Thoracic aorta (tissue), 2 donors: ENCODE measurements at regions not wholly inside any gene's neighbourhood (a gene's known extent, or its start where the extent isn't known, plus 50 kb on each side); places are given as distances from the start of the nearest gene placed in this dataset.
"Not testable (repeated sequence)": the region's sequence is repeated elsewhere in the genome, so short reads cannot be mapped to it uniquely, and the experiment has no call there.

ENCODE experiments used
- ATAC-seq: fragments of 150-250 bp; one replicate; pipeline ENCODE4 v1.8.0; 2017; ENCODE audit warnings: low read depth; ENCODE audit not compliant: insufficient number of reproducible peaks, low FRiP score
- DNase-seq: peaks from one replicate; pipeline ENCODE4 v3.0.0-alpha.2; 2020; ENCODE audit warnings: low spot score
- H3K27ac ChIP-seq, 2 donors: fragments of 200-600 bp; sonication (generic); 1 replicate in 1 of 2; 2 replicates in 1 of 2; pipeline ENCODE4 v1.5.1; 2016; ENCODE audit warnings: mild to moderate bottlenecking in 2 of 2, moderate library complexity in 2 of 2
- H3K27me3 ChIP-seq: fragments of 200-600 bp; sonication (generic); replicated peaks from 2 replicates; pipeline ENCODE4 v1.6.0; 2016; ENCODE audit warnings: mild to moderate bottlenecking; ENCODE audit not compliant: insufficient read depth
- H3K36me3 ChIP-seq: fragments of 200-600 bp; sonication (generic); one replicate; pipeline ENCODE4 v1.5.1; 2016
- H3K4me1 ChIP-seq, 2 donors: fragments of 200-600 bp; sonication (generic); 1 replicate in 1 of 2; 2 replicates in 1 of 2; pipeline versions ENCODE4 v1.5.1 to v1.6.0; 2016; ENCODE audit warnings: low read depth in 2 of 2, mild to moderate bottlenecking in 1 of 2; ENCODE audit not compliant: control insufficient read depth in 1 of 2
- H3K4me3 ChIP-seq: fragments of 200-600 bp; sonication (generic); 2 replicates; pipeline ENCODE4 v1.5.1; 2016; ENCODE audit warnings: mild to moderate bottlenecking
- H3K9me3 ChIP-seq: fragments of 200-600 bp; sonication (generic); 2 replicates; pipeline ENCODE4 v1.5.1; 2016

DNA sequence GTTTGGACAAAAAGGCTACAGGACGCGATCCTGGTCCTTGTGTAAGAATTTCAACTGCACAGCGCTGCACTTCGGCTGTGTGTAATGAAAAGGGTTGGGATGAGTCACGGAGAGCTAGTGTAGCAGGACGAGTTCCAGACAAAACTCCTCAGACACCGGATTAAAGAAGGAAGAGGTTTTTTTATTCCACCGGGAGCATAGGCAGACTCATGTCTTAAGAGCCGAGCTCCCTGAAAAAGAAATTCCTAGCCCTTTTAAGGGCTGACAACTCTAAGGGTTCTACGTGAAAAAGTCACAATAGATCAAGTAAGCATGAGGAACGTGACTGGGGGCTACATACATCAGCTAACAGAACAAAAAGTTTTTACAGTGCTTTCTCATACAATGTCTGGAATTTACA is 54.8 kb upstream of the FAM90A1 start:
- H3K4me3 ChIP-seq, ATAC-seq, H3K27ac ChIP-seq, H3K4me1 ChIP-seq, H3K27me3 ChIP-seq, H3K36me3 ChIP-seq, H3K9me3 ChIP-seq, DNase-seq: not testable (repeated sequence)

DNA sequence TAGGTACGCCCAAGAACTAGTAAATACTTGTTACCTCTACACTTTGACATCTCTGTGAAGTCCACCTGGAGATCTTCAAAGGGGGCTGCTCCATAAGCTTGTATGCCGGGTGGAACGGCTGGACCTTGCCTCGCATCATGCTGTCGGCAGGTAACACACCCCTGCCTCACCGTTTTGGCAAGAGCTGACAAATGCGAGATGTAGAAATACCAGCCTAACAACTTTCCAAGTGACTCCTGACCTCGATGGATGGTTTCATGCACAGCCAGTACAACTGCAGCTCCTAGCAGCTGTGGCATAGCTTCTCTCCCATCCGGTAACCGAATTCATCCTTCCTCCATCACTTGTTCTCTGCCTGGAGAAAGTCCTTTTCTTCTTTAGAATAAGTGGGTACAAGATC is 58.3 kb upstream of the FAM90A1 start:
- H3K4me3 ChIP-seq, H3K9me3 ChIP-seq, H3K4me1 ChIP-seq, ATAC-seq, H3K27me3 ChIP-seq, DNase-seq, H3K27ac ChIP-seq, H3K36me3 ChIP-seq: not testable (repeated sequence)

DNA sequence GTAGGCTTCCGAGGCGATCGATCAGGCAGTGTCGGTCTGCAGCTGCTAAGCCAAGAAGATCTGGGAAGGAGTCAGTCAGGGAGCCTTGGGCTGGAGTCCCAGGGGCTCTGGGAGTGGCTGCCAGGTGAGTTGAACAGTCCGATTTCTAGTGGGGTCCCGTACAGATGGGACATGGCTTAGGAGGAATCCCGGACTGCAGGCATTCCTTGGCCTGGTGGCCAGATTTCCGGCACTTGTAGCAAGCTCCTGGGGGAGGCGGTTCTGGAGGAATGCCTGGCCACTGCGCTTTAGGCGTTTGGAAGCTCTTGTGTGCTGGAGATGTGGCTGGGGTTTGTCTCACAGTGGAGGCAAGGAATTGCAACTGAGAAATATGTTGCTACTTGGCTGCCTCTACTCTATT is 64.3 kb upstream of the FAM90A1 start:
- H3K9me3 ChIP-seq, ATAC-seq, H3K36me3 ChIP-seq, H3K27me3 ChIP-seq, H3K4me3 ChIP-seq, H3K4me1 ChIP-seq, DNase-seq, H3K27ac ChIP-seq: not testable (repeated sequence)

DNA sequence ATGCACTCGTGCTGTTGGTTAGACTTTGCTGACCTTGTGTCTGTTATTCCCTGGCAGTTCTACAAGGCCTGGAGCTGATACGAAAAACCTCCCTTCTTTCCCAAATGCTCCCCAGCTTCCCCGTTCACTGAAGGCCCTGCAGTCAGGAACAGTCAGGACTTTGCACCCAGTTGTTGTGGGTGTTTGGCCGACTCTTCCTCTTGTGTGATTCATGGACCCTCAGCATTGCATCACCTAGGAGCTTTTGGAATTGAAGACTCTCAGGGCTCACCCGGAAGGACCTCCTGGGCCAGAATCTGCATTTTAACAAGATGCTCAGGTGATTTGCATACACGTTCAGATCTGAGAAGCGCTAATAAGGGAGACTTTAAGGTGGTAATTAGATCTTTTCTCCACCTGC is 67.2 kb upstream of the FAM90A1 start:
- DNase-seq, H3K4me1 ChIP-seq, H3K27ac ChIP-seq, H3K36me3 ChIP-seq, ATAC-seq, H3K4me3 ChIP-seq, H3K9me3 ChIP-seq, H3K27me3 ChIP-seq: not testable (repeated sequence)

DNA sequence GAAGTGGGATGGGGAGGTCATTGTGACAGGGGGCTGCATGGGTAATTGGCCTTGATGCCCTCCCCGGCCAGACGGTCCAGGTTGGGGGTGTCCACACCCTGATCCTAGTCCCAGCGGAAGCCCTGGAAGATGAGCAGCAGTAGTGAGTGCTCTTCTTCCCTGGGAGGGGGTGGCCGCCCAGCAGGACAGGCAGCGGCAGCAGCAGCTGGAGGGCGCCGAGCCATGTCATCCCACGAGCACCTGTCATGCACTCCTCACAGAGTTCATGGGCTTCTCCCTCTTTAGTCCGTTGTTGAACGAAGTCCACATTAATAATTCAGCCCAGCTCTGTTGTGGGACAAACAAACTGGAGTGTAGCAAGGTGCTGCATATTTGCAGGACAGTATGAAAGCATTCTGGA is 81.2 kb upstream of the FAM90A1 start:
- H3K4me1 ChIP-seq, ATAC-seq: not testable (repeated sequence)

DNA sequence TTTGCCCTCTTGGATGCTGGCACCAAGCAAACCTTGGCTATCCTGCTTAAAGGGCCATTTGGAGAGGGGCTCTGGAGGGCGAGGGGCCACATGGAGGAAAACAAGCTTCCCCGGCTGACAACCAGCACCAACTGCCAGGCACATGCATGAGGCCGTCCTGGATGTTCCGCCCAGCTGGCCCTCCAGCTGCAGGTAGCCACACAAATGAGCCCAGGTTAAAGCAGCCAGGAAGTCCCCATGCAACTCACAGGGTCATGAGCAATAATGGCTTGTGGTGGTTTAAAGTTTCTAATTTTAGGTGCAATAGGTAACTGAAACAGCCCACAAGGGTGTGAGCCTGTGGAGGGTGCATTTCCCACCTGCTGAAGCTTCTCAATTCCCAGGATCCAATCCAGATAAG is 88.6 kb upstream of the FAM90A1 start:
- H3K27me3 ChIP-seq, ATAC-seq, DNase-seq, H3K4me3 ChIP-seq, H3K27ac ChIP-seq, H3K36me3 ChIP-seq, H3K4me1 ChIP-seq, H3K9me3 ChIP-seq: not testable (repeated sequence)

More for the DNA sequence above, 81.2 kb upstream of the FAM90A1 start:
- not testable (repeated sequence) for H3K4me3 ChIP-seq, H3K27ac ChIP-seq, H3K36me3 ChIP-seq, DNase-seq, H3K27me3 ChIP-seq, H3K9me3 ChIP-seq

DNA sequence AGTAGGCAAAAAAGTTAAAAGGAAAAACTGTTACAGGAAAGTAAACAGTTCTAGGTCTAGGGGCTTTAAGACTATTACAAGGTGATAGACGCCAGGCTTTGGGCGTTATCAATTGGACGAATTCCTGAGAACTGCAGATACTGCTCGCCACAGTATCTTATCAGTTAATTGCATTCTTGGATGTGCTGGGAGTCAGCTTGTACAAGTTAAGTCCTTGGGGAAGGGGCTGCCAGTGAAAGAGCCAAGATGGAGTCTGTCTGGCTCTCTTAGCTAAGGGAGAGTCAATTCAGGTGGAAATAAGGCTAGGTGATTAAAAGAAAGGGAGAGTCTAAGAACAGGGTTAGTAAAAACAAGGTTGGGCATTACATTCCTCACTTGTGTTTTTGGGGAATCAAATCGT is 90.3 kb upstream of the FAM90A1 start:
- H3K4me3 ChIP-seq, H3K4me1 ChIP-seq, H3K27ac ChIP-seq, H3K9me3 ChIP-seq, H3K27me3 ChIP-seq, H3K36me3 ChIP-seq, DNase-seq, ATAC-seq: not testable (repeated sequence)

DNA sequence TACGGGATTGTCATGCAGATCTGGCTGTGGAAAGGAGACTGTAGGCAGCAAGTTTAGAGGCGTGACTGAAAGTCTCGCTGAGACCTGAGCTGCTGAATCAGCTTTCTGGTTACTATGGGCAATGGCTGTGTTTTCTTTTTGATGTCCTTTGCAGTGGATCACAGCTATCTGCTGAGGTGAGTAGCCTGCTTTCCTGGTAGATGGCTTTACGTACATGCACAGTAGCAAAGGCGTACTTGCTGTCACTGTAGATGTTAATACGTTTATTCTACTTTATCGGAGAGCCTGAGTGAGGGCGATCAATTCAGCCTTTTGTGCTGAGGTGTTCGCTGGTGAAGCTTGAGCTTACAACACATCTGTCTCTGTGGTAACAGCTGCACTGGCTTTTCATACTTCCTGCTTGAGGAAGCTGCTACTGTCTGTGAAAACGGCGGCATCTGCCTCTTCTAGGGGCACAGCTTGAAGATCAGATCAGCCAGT is 92.9 kb upstream of the FAM90A1 start:
- not testable (repeated sequence) for H3K4me1 ChIP-seq, H3K27me3 ChIP-seq, H3K9me3 ChIP-seq, H3K4me3 ChIP-seq, H3K27ac ChIP-seq, H3K36me3 ChIP-seq, DNase-seq, ATAC-seq

DNA sequence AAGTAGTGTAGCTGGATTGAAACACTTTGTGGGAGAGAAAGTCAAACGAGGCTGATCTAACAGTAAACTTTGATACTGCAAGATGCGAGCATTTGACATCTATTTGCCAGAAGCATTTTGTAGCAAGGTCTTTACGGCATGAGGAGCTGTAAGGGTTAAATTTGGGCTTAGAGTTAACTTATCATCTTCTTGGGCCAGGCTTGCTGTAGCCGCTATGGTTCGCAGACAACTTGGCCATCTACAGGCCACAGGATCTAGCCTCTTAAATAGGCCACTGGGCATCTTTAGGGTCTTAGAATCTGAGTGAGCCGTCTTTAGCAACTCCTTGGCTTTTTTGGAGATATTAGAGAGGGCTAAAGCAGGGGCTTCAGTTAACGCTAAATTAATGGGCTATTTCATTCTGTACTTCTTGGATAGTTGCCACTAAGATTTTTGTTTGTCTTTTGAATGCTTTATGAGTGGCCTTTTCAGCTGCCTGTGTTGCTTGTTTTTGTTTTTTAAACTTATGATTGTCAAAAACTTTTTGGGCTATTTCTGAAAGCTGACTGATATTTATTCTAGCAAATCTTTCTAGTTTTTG is 93.5 kb upstream of the FAM90A1 start:
- not testable (repeated sequence) for H3K9me3 ChIP-seq, H3K4me3 ChIP-seq, DNase-seq, H3K4me1 ChIP-seq, H3K36me3 ChIP-seq, H3K27me3 ChIP-seq, ATAC-seq, H3K27ac ChIP-seq

DNA sequence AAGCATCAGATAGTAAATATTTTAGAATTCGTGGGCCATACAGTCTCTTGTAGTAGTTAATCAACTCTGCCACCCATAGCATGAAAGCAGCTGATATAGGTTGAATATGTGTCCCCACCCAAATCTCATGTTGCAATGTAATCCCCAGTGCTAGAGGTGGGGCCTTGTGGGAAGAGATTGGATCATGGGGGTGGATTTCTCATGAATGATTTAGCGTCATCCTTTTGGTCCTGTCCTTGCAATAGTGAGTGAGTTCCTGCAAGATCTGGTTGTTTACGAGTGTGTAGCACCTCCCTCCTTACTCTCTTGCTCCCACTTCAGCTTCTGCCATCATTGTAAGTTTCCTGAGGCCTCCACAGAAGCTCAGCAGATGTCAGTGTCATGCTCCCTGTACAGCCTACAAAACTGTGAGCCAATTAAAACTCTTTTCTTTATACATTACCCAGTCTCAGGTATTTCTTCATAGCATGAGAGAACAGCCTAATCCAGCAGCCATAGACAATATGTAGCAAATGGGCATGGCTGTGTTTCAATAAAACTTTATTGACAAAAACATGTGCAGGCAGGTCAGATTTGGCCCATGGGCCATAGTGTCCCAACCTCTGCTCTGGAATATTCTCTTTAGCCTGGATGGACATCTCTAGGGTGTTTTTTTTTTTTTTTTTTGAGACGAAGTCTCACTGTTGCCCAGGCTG is 97.9 kb upstream of the FAM90A1 start:
- not testable (repeated sequence) for H3K27me3 ChIP-seq, H3K9me3 ChIP-seq, H3K27ac ChIP-seq, H3K4me3 ChIP-seq, H3K36me3 ChIP-seq, DNase-seq, H3K4me1 ChIP-seq, ATAC-seq

DNA sequence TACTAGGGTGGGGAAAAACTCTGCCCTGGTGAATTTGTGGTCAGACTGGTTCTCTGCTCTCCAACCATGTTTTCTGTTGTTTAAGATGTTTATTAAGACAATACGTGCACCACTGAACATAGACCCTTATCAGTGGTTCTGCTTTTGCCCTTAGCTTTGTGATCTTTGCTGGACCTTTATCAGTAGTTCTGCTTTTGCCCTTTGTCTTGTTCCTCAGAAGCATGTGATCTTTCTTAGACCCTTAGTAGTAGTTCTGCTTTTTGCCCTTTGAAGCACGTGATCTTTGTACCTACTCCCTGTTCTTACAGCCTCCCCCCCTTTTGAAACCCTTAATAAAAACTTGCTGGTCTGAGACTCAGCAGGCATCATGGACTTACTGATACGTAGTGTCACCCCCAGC is 101.4 kb upstream of the FAM90A1 start:
- not testable (repeated sequence) for H3K9me3 ChIP-seq, H3K27ac ChIP-seq, H3K36me3 ChIP-seq, H3K27me3 ChIP-seq, ATAC-seq, DNase-seq, H3K4me1 ChIP-seq, H3K4me3 ChIP-seq

DNA sequence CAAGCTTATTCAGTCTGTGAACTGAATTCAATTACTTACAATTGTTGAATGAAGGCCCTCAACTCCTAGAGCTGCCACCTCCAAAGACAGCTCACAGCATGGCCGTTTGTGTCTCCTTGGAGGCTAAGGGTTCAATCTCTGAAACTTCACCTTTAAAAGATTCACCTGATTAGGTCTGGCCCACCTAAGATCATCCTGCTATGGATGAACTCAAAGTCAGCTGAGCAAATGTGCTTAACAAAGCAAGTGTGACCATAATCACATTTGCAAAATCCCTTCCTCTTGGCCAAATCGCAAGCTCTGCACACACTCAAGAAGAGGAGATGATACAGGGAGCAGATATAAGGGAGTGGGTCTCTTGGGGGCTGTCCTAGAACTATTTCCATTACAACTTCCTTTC is 105.0 kb upstream of the FAM90A1 start:
- not testable (repeated sequence) for H3K4me3 ChIP-seq, H3K27me3 ChIP-seq, H3K9me3 ChIP-seq, DNase-seq, H3K36me3 ChIP-seq, ATAC-seq, H3K4me1 ChIP-seq, H3K27ac ChIP-seq

DNA sequence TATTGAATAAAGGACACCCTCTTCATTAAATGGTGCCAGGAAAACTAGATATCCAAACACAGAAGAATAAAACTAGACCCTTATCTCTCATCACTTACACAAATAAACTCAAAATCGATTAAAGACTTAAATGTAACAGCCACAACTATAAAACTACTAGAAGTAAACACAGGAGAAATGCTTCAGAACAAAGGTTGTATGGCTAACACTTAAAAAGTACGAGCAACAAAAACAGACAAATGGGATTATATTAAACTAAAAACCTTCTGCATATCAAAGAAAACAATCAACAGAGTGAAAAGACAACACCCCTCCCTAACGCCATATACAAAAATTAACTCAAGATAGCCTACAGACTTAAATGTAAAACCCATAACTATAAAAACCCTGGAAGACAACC is 104.7 kb upstream of the CLEC6A start:
- not testable (repeated sequence) for ATAC-seq, H3K4me3 ChIP-seq, H3K27ac ChIP-seq, DNase-seq, H3K9me3 ChIP-seq, H3K36me3 ChIP-seq, H3K4me1 ChIP-seq, H3K27me3 ChIP-seq
